GM18868 (cell line): ENCODE measurements at regions not wholly inside any gene's neighbourhood (a gene's known extent, or its start where the extent isn't known, plus 50 kb on each side); places are given as distances from the start of the nearest gene placed in this dataset.
"Not testable (repeated sequence)": the region's sequence is repeated elsewhere in the genome, so short reads cannot be mapped to it uniquely, and the experiment has no call there.

ENCODE experiments used
- ATAC-seq: cut with Tn5 transposase; IDR thresholded peaks from one replicate; pipeline ENCODE4 v1.9.1; 2021; ENCODE audit warnings: mild to moderate bottlenecking, moderate library complexity; ENCODE audit not compliant: unreplicated experiment

GRCh38 chr2:123359636-123360035 lies 665.5 kb upstream of the CNTNAP5 start:
- ATAC-seq: no peak

- no peak for ATAC-seq
Observed at GRCh38 chr2:123362671-123363440, 662.2 kb upstream of the CNTNAP5 start.

GRCh38 chr2:123363826-123364225 lies 661.3 kb upstream of the CNTNAP5 start:
- no peak for ATAC-seq

GRCh38 chr2:123364243-123364896 lies 660.7 kb upstream of the CNTNAP5 start:
- ATAC-seq: no peak

- no peak for ATAC-seq
Observed at GRCh38 chr2:123366239-123366837, 658.7 kb upstream of the CNTNAP5 start.

GRCh38 chr2:123370186-123370585 lies 654.9 kb upstream of the CNTNAP5 start:
- ATAC-seq: no peak

- ATAC-seq: no peak
Observed at GRCh38 chr2:123371535-123371934, 653.6 kb upstream of the CNTNAP5 start.

GRCh38 chr2:123380370-123380935 lies 644.6 kb upstream of the CNTNAP5 start:
- no peak for ATAC-seq

- no peak for ATAC-seq
Observed at GRCh38 chr2:123415678-123416077, 609.4 kb upstream of the CNTNAP5 start.

GRCh38 chr2:123419976-123420375 lies 605.1 kb upstream of the CNTNAP5 start:
- ATAC-seq: no peak

GRCh38 chr2:123434546-123435395 lies 590.3 kb upstream of the CNTNAP5 start:
- no peak for ATAC-seq

- ATAC-seq: no peak
Observed at GRCh38 chr2:123438251-123438650, 586.8 kb upstream of the CNTNAP5 start.

GRCh38 chr2:123438675-123439074 lies 586.4 kb upstream of the CNTNAP5 start:
- ATAC-seq: no peak

GRCh38 chr2:123448801-123449200 lies 576.3 kb upstream of the CNTNAP5 start:
- no peak for ATAC-seq

- no peak for ATAC-seq
Observed at GRCh38 chr2:123451542-123451941, 573.5 kb upstream of the CNTNAP5 start.

- no peak for ATAC-seq
Observed at GRCh38 chr2:123453046-123453700, 571.9 kb upstream of the CNTNAP5 start.

GRCh38 chr2:123453772-123454171 lies 571.3 kb upstream of the CNTNAP5 start:
- ATAC-seq: no peak

- not testable (repeated sequence) for ATAC-seq
Observed at GRCh38 chr2:123455234-123455633, 569.9 kb upstream of the CNTNAP5 start.

- ATAC-seq: no peak
Observed at GRCh38 chr2:123456416-123456815, 568.7 kb upstream of the CNTNAP5 start.

GRCh38 chr2:123463886-123464285 lies 561.2 kb upstream of the CNTNAP5 start:
- no peak for ATAC-seq
